ENCODE measurements at regions not wholly inside any gene's neighbourhood (a gene's known extent, or its start where the extent isn't known, plus 50 kb on each side); places are given as distances from the start of the nearest gene placed in this dataset.
A peak's percentile ranks its signal among the peaks of the same experiment; 100 is the strongest.

DNA sequence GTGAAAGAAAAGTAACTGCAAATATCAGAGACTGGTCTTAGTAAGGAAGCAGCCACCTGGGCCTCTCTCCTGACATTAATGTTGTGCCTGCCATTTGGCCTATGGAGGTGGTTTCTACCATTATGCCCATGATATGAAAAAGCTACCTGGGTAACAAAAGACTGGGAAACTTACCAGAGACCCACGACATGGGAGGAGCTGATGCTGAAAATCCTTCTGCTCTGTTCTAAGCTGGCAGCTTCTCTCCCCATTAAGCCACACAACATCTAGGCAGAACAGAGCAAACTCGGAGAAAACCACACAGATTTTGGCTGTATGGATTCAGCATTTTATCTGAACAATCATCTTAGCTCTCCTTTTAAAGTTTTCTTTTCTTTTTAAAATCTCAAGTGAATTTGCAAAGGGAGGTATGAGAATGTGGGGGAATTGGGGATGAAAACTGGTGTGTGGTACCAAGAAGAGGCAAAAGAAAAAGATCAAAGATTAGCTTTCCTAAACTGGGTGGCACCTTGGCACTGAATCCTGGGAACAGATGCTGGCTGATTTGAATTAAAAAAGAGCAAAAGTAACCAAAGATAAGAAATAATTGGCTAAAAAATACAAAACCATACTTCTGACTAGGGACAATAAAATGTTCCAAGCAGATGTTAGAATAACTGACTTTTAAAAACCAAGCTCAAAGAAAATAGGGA is 128.6 kb upstream of the ANKRD1 start:
- peaks cover 8% of the 10 kb centered on the region for H3K4me1 ChIP-seq (ENCODE audit: insufficient read depth)
- no peak overlapping the region for H3K4me3 ChIP-seq
- no peak for DNase-seq
- H3K27me3 ChIP-seq: no peaks in the 10 kb centered on the region
- intact Hi-C loops (cut with DNase I): no loop called here
- 38 to 43% (median 38%) methylated on average over 2 of the region's 2 CpGs for WGBS, 3 donors
- H3K27ac ChIP-seq: no peak overlapping the region
- no peaks in the 10 kb centered on the region for H3K36me3 ChIP-seq
- H3K9me3 ChIP-seq: no peaks in the 10 kb centered on the region
- TF ChIP-seq, protein P1, sequence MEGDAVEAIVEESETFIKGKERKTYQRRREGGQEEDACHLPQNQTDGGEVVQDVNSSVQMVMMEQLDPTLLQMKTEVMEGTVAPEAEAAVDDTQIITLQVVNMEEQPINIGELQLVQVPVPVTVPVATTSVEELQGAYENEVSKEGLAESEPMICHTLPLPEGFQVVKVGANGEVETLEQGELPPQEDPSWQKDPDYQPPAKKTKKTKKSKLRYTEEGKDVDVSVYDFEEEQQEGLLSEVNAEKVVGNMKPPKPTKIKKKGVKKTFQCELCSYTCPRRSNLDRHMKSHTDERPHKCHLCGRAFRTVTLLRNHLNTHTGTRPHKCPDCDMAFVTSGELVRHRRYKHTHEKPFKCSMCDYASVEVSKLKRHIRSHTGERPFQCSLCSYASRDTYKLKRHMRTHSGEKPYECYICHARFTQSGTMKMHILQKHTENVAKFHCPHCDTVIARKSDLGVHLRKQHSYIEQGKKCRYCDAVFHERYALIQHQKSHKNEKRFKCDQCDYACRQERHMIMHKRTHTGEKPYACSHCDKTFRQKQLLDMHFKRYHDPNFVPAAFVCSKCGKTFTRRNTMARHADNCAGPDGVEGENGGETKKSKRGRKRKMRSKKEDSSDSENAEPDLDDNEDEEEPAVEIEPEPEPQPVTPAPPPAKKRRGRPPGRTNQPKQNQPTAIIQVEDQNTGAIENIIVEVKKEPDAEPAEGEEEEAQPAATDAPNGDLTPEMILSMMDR (IDR thresholded peaks at IDR 0.05): no peak
- TF ChIP-seq EP300 (IDR thresholded peaks at IDR 0.05): no peak
- TF ChIP-seq POLR2A (IDR thresholded peaks at IDR 0.05): no peak

DNA sequence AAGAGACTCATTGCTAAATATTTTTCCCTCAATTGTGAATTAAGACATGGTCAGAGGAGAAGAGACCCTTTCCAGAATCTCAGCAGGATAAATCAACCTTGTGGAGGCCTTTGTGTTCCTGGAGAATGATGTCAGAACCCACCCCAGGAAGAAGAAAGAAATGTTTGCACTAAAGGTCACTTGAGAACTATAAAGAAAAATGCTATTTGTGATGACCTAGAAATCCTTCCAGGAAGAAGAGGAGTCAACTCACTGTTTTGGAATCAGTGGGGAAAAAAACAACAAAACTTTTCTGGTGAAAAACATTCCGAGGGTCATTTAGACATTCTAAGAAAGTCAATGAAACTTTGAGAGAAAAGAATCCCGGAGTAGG is 129.1 kb upstream of the ANKRD1 start:
- H3K27me3 ChIP-seq: no peaks in the 10 kb centered on the region
- no peak overlapping the region for H3K4me3 ChIP-seq
- WGBS, 3 donors: 4 to 11% (median 4%) methylated on average over 2 of the region's 2 CpGs
- peak overlapping the region in 1 of 2 donors; percentile 2 for H3K27ac ChIP-seq
- no peaks in the 10 kb centered on the region for H3K36me3 ChIP-seq
- intact Hi-C loops (cut with DNase I): loop anchor here in 1 of 4 donors (10.0 kb wide), 1 partner anchor 115 kb away; no protein-coding TSS in a partner anchor
- no peaks in the 10 kb centered on the region for H3K9me3 ChIP-seq
- H3K4me1 ChIP-seq (ENCODE audit: insufficient read depth): peaks cover 8% of the 10 kb centered on the region
- no peak for DNase-seq
- TF ChIP-seq EP300 (IDR thresholded peaks at IDR 0.05): no peak
- TF ChIP-seq, protein P1 (IDR thresholded peaks at IDR 0.05): no peak
- no peak for TF ChIP-seq POLR2A (IDR thresholded peaks at IDR 0.05)

- intact Hi-C loops (cut with DNase I): loop anchor here in 1 of 4 donors (10.0 kb wide), 1 partner anchor 114 kb away; no protein-coding TSS in a partner anchor
- Histone ChIP-seq H3K9me3 (no peaks in the 10 kb centered on the region), H3K27ac (peak overlapping the region in 1 of 2 donors; percentile 2), H3K4me3 (no peak overlapping the region), H3K27me3 (no peaks in the 10 kb centered on the region), H3K36me3 (no peaks in the 10 kb centered on the region), H3K4me1 (ENCODE audit: insufficient read depth) (peaks cover 8% of the 10 kb centered on the region)
- TF ChIP-seq, protein P1 (IDR thresholded peaks at IDR 0.05): no peak
- TF ChIP-seq POLR2A (IDR thresholded peaks at IDR 0.05) (no peak), EP300 (IDR thresholded peaks at IDR 0.05) (no peak)
- 53 to 61% (median 57%) methylated on average over 6 of the region's 6 CpGs for WGBS, 3 donors
- no peak for DNase-seq
Observed at GRCh38 chr10:91050371-91051034, 129.6 kb upstream of the ANKRD1 start.

DNA sequence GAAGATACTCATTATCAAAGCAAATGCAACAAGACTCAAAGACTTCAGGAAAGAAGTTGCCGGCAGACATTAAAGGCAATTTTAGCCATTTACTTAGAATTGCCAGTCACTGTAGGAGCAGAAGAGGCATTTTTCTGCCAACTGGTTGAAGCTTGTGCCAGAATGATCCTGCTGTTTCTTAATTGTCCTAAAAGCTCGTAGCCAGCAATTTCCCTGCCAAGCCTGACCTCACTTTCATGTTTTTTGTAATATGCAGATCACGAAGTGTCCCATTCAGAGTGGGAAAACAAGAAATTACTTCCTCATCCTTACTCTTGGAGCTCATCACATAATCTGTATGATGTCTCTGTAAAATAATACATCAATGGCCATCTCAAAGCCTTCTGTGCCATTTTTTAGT is 130.9 kb upstream of the ANKRD1 start:
- no peaks in the 10 kb centered on the region for H3K36me3 ChIP-seq
- H3K27me3 ChIP-seq: no peaks in the 10 kb centered on the region
- no peak overlapping the region for H3K27ac ChIP-seq
- peaks cover 8% of the 10 kb centered on the region for H3K4me1 ChIP-seq (ENCODE audit: insufficient read depth)
- DNase-seq: peak; percentile 51 to 74 (median 63)
- H3K9me3 ChIP-seq: no peaks in the 10 kb centered on the region
- H3K4me3 ChIP-seq: no peak overlapping the region
- intact Hi-C loops (cut with DNase I): loop anchor here in 1 of 4 donors (10.0 kb wide), 1 partner anchor 113 kb away; no protein-coding TSS in a partner anchor
- TF ChIP-seq POLR2A (IDR thresholded peaks at IDR 0.05) (no peak), EP300 (IDR thresholded peaks at IDR 0.05) (no peak)
- TF ChIP-seq, protein P1 (IDR thresholded peaks at IDR 0.05): no peak
- WGBS, 3 donors: 4 to 11% (median 10%) methylated on average over 3 of the region's 3 CpGs

Data from ovary (tissue), 7 donors.